Ramos (cell line): ENCODE measurements at regions not wholly inside any gene's neighbourhood (a gene's known extent, or its start where the extent isn't known, plus 50 kb on each side); places are given as distances from the start of the nearest gene placed in this dataset.

Experiments used
- in situ Hi-C: fragments of 300-500 bp; cut with MboI; formaldehyde crosslinking; loops from one replicate; pipeline ENCODE4 v1.14.3; 2022; ENCODE audit warnings: low sequenced_read_pairs; ENCODE audit not compliant: unreplicated experiment

DNA sequence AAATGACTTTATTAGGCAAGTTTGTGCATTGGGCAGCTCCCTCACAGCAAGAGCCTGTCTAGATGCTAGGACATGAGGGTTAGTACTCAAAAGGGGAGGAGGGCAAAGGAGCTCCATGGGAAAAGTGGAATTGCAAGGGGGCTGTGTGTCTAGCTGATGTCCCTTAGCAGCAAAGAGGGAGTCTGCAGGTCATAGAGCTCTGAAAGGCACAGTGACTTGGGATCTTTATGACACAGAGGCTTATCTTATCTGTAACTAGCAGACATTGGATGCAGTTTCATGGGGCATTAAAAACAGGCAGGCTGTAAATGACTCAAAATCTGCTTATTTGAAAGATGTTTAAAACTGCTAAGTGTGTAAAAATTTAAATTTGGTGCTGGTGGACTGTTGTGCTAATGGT is 556.2 kb upstream of the FZD8 start:
- in situ Hi-C loops = no loop called here

DNA sequence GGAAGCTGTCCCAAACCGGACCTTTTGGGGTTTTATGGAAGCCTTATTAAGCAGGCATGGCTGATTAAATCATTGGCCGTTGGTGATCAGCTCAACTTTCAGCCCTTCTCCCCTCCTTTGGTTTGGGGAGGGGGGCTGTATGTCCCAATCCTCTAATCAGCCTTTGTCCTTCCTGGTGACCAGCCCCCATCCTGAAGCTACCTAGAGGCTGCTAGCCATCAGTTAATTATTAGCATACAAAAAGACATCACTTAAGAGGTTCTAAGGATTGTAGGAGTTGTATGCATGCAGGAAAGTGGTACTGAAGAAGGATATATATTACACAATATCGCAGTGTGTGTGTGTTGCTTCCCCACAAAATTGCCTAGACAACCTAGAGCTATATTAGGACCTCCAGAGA is 553.3 kb upstream of the FZD8 start:
- in situ Hi-C loops = no loop called here

DNA sequence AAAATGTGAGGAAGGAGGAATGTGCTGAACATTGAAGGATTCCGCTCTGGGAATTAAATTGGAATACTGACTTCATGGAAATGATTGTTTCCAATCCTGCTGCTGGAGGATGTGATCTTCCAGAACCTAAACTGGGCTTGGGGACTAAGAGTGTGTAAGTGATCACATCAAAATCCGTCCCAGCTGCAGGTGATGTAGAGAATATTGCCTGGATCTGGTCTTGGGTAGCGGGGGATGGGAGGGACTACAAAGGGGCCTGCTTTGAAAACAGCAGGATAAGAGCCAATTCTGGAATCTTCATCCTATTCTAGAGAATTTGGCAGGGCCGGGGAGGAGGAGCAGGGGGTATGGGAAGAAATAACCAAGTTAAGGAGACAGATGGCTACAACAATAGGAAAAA is 552.2 kb upstream of the FZD8 start:
- in situ Hi-C loops = no loop called here

- in situ Hi-C loops = no loop called here
Measured at GRCh38 chr10:36191009-36191408, 548.9 kb upstream of the FZD8 start.

DNA sequence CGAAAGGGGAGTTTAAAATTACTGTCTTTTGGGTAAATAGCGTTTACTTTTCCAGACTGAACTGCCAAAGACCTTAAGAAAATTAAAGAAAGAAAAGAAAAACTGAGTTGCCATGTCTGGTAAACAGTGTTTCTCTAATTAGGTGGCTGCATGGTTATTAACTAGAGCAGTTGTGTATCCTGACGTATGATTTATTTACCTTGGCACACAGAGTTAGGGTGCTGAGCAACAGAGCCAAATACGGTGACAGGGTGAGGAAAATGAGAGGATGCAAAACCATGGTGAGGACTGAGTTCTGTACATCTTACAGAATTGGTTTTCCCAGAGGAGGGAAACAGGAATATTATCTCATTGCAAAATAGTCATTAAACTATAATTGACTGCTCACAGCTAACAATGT is 546.4 kb upstream of the FZD8 start:
- in situ Hi-C loops = no loop called here

GRCh38 chr10:36188080-36188453 is 546.0 kb upstream of the FZD8 start:
- in situ Hi-C loops = no loop called here

DNA sequence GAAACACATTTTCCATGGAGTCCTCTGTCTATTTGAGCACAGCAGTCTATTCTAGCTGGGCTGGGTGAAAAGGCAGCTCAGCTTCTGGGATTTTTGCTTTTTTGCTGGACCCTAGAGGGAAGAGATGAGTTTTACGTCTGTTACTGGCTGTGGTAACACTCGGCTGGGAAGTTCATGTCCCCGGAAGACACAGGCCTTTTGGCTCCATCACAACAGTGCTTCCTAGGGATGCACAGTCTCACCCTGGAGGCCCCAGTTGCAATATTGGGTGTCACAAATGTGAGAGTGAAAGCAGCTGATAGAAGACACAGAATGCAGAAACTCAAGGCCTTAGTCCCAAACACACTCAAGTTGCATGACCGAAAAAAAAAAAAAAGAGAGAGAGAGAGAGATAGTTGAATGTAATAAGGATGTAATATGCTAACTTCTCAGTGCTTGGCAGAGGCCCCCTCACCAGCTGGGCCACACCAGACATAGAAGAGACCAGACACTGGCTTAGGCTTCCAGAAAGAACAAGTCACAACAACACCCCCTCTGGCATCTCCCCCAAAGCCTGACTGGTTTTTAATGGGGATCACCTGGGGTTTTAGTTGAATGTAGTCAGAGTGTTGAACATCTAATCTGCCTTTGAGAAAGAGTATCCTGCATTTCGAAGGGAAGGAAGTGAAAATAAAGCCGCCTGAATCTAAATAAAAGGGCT is 545.4 kb upstream of the FZD8 start:
- in situ Hi-C loops = no loop called here

DNA sequence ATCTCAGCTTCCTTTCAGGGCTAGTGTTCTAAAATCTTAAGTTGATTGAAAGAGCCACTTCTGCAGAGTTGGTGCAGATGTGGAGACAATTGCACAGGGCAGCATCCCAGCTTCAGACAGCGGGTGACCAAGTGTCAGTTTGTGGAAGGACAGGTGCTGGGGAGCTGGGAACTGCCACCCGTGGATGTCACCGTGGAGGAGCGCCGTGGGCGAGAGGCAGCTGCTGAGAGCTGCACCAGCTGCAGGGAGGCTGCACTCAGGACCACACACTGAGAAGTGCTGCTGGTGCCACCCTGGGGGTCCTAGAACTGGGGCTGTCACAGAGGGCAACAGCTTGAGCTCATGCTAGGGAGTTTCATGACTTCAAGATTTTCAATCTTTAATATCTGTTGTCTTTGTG is 543.0 kb upstream of the FZD8 start:
- in situ Hi-C loops = no loop called here

DNA sequence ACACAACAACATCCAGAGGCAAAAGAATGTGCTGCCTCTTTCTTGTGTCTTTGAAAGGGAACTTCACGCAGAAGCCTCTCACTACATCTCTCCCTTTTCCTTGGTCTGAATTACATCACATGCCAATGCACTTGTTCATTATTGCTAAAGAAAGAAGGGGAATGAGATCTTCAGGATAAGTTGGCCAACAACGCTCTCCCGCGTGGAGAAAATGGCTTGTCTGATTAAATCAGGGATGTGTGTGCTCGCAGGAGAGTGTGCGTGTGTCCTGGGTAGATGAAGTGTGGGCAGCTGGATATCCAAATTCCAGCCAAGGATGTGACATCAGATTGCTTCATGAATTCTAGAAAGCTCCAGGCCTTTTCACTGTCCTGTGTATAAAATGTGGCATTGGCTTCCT is 541.6 kb upstream of the FZD8 start:
- in situ Hi-C loops = no loop called here

DNA sequence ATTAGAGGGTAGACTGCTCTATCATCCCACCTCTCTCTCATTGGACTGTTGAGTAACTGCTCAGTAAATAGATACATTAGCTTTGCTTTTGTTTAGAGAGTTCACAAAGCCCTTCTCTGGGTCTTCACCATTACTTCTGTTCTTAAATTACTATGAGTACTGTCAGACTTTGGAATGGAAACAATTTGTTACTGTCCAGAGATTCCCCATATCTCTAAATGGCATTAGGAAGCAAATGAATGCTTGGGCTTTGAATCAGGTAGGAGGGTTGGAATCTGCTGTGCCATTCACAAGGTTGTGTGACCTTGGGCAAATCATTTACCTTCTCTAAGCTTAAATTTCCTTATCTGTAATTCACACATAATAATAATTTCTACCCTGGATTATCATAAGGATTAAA is 541.0 kb upstream of the FZD8 start:
- in situ Hi-C loops = no loop called here

DNA sequence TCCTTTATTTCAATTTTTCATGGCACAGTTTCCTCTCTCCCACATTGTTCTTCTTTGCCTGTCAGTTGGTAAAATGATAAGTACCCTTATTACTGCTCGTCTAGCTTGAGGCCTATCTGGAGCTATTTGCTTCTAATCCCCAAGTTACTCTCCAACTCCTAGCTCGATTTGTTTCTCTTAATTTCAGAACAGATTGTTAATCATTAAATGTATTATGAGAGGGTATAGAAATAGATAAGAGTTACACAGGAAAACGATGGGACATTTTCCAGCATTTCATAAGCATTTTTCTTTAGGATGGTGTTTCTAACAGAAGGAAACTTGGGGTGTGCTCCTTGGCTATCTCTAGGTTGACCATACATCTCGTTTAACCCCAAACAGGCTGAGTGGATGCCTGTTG is 540.5 kb upstream of the FZD8 start:
- in situ Hi-C loops = no loop called here

GRCh38 chr10:36182179-36182566 is 540.1 kb upstream of the FZD8 start:
- in situ Hi-C loops = no loop called here

DNA sequence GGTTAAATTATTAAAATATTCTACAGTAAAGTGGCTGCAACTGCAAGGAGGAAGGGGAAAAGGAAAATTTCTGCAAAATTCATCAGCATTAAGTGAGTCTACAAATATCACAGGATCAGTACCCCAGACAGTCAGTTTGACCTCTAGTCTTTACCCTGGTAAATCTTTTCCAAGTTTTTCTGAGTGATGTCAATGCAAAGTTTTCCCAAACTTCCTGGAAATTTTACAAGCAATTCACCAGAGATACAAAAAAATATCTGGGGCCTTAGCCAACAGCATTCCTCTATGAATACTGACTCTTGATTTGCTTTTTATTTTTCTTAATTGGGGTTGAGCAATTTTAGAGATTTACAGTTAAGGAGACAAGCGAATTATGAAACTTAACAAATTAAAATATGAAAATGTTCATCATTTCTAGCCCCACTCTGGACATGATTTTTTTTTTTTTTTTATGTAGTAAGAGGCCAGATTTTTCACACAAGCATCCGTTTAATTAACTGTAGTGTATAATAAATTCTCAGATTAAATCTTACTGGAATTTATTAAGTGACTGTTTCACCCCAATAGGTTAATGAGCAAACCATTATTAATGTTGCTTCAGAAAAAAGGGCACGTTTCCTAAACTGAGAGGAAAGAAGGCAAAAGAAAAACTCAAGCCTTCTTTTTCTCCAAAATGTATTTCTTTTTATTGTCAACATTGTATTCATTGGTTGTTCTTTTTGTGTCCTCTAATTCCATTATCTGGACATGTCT is 539.5 kb upstream of the FZD8 start:
- in situ Hi-C loops = no loop called here

- in situ Hi-C loops = no loop called here
Measured at GRCh38 chr10:36178616-36179015, 536.5 kb upstream of the FZD8 start.

DNA sequence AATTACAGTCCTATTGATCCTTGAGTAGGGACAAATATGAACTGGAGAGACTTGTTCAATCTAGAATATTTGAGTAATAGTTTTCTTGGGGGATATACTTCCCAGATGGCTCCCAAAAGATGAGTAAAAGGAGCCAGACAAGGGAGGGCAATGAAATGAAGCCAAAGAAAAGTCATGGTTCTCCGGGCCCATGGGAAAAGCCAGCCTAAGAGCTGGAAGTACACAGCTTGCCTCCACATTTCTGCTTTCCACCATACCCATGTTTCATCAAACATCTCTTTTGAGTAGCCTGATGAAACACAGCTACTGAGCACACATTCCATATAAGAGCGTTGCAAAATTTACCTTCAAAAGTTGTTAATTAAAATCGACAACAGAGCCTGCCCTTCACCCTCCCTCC is 535.0 kb upstream of the FZD8 start:
- in situ Hi-C loops = no loop called here

DNA sequence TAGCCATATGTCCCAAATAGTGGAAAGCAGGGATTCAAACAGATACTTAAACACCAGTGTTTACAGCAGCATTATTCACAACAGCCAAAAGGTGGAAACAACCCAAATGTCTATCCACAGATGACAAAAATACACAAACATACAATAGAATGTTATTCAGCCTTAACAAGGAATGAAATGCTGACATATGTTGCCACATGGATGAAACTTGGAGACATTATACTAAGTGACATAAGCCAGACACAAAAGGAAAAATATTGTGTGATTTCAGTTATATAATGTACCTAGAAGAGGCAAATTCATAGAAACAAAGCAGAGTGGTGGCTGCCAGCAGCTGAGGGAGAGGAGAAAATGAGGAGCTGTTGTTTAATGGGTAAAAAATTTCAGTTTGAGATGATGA is 533.9 kb upstream of the FZD8 start:
- in situ Hi-C loops = no loop called here

DNA sequence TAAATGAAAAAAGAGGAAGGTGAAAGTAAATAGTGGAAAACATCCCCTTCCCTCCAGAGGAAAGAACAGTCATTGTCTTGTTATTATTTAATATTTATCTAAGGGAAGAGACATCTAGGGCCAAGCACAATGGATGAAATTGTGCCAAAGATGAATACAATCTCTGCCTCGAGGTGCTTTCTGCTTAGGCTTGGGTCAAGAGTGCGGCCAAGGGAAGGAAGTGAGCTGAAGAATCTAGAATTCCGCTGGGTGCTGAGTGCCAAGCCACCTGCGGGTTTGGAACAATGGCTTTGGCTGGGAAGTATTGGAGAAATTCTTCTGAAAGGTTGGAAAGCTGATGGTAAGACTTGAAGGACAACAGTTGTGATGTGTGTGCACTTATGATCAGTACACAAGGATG is 531.3 kb upstream of the FZD8 start:
- in situ Hi-C loops = no loop called here

DNA sequence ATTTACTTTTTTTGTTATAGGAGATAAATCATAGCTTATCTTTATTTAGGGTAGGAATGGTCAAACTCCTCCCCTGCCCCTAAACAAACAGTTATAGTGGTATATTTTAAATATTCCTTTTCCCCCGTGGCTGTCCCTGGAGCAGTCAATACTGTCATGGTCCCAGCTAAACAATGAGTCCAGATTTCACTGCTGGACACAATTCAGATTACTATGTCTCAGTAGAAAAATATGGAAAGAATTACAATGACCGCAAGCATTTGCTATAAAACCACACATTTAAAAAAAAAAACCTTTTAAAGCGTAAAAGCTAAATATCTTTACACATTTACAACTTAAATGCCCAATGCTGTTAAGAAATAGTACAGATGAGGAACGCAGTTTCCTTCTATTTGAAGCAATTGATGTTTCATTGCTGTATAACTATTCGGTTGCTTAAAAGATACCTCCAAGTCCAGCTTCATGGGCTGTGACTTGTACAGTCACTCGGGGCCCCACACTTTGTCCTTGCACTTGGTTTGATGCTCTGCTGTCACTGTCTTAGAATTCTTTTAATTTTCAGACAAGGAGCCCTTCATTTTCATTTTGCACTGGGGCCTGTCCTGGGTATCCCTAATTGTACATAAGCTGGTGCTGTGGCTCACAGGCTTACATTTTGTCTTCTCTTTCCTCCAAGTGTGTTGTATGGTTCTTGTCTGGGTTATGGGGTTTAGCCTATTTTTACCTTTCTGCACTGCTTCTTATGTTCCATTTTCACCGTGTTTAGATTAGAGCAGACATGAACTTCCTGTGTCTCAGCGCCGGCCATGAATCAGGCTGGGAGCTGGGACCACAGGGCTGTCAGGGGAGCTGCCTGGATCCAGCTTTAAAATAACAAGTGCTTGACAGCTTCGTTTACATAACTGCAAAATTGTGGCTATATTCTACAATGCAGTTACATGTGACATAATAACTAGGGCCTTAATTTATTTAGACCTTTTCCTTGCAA is 530.2 kb upstream of the FZD8 start:
- in situ Hi-C loops = no loop called here

DNA sequence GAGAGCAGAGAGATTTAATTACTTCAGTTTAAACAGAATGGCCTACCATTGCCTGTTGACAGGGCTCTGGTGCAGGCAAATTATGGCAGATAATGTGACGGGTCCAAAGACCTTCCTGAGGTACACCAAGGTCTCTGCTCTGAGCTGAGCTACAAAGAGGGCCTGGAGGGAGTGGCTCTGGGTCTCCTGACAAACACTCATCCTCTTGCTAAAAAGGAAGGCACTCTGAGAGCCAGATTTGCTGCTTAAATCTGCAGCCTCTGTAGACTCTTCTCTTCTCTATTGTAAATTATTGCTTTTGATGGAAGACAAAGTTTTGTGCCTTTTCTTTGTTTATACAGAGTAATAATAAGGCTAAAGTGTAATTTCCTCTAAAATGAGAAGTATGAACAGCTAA is 529.5 kb upstream of the FZD8 start:
- in situ Hi-C loops = no loop called here

- in situ Hi-C loops = no loop called here
Measured at GRCh38 chr10:36170943-36171501, 528.9 kb upstream of the FZD8 start.
